Kasumi-1 (cell line): ENCODE measurements at regions not wholly inside any gene's neighbourhood (a gene's known extent, or its start where the extent isn't known, plus 50 kb on each side); places are given as distances from the start of the nearest gene placed in this dataset.
"Not testable (repeated sequence)": the region's sequence is repeated elsewhere in the genome, so short reads cannot be mapped to it uniquely, and the experiment has no call there.

ENCODE experiments used
- DNase-seq, 2 experiments: peaks; one replicate each; lab custom pipeline; 2025; lab: John Stamatoyannopoulos, UW

DNA sequence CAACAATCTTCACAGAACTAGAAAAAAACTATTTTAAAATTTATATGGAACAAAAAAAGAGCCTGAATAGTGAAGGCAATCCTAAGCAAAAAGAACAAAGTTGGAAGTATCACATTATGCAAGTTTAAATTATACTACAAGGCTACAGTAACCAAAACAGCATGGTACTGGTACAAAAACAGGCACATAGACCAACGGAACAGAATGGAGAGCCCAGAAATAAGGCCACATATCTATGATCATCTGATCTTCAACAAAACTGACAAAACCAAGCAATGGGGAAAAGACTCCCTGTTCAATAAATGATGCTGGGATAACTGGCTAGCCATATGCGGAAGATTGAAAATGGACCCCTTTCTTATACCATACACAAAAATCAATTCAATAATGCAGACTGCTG lies 74.4 kb upstream of the RTN4 start:
- not testable (repeated sequence) for DNase-seq

DNA sequence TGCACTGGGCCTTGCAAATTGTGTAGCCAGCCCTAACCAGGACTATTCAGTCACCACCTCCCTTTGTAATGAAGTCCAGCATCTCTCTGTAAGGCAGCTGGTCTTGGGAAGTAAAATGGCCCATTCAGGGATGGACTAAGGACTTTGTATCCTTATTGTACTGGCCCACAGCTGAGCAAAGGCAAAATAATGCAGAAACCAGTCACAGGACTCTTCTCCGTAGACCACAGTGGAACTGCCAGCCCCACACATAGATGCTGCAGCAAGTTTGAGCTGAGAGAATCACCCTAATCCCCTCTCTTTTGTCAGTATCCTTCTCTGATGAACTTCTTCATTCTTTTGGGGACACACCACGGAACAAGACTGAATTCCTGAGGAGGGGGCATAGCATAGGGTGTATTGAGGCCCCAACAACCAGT lies 73.6 kb upstream of the RTN4 start:
- DNase-seq = no peak

DNA sequence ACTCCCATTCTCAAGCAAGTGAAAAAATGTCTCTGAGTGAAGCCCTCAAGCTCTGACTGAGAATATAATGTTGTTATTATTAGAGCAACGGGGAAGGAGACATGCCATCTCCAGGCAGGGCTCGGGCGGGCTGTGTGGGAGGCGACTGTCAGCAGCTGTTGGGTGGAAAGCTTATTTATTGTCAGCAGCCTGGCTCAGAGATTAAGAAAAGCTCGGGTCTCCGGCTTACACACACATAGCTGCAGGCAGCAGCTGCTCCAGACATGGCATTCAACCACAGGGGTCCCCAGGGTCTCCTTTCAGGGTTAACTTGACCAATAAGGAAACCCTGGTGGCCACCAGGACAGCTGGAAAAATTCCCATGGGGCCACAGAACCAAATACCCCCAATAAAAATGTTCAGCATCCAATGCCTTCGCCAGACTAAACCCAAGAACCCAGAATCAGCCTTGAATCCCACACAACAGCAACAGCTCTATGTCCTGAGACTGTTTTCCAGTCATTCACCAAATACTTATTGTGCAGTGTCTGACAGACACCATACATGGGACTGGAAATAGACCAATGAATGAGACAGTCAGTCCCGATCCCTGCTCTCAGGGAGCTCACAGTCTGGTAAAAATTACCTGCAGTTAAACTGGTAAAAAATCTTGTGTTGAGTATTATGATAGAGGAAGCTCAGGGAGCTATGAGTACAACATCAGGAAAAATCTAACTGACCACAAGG lies 70.5 kb upstream of the RTN4 start:
- DNase-seq = peak; percentile 49 to 67

DNA sequence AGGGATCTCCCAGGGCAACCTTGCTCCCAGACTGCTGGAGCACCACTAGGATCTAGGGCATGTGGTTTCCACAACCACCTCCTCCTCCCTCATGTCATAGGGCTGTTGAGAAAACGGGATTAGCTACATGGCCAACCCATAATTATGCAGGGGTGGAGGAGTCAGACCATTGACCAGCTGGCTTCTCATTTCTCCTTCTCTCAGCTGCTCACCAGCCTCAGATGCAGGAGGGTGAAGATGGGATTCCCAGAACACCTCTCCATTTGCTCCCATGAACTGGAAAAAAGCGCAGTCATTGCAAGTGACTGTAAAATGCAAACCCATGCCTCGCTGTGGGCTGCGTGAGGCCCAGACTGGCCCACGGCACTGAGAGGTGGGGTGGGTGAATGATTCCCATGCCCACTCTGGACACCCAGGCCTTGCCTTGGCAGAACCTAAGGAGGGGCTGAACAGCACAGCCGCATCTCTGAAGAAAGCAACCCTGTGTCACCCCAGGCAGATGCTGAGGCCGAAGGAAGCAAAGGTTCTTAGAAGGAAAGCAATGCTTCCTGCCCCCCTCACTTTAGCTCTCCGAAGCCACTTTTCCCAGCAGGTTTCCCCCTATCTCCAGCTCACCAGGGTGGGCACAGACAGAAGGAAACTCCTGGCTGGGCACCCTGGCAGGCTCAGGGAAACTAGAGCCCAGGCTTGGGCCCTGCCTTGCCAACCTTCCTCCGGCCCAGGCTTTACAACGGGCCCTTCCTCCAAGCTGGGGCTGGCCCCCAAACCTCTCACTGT lies 69.6 kb upstream of the RTN4 start:
- DNase-seq = no peak

DNA sequence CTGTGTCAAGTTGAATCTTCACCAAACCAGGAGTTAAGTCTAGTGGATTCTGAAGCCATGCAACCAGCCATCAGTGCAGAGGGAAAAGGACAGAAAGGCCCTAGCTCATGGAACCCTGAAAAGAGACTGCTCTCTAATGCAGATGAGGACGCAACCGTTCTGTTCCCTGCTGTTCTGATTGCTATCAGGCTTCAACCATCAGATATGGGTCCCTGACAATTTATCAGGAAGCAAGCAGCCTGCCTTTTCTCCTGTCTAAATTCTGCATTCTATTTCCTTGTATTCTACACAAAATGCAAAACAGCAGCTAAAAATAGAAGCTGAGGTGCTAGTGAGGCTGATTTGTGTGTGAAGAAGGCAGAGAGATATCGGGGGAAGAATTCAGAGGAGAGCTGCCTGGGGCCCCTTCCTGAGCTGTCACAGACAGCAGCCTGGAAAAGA lies 68.4 kb upstream of the RTN4 start:
- DNase-seq = no peak

DNA sequence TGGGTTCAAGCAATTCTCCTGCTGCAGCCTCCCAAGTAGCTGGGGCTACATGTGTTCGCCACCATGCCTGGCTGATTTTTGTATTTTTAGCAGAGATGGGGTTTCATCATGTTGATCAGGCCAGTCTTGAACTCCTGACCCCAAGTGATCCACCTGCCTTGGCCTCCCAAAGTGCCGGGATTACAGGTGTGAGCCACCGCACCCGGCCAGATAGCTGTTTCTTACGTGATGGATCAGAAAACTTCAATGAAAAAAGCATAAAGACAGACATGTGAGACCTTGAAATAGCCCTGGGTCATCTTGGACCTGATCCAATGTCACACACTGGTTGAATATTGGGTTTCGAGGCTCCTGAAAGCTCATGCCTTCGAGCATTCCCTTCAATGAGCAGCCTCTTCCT lies 66.7 kb upstream of the RTN4 start:
- DNase-seq = no peak

DNA sequence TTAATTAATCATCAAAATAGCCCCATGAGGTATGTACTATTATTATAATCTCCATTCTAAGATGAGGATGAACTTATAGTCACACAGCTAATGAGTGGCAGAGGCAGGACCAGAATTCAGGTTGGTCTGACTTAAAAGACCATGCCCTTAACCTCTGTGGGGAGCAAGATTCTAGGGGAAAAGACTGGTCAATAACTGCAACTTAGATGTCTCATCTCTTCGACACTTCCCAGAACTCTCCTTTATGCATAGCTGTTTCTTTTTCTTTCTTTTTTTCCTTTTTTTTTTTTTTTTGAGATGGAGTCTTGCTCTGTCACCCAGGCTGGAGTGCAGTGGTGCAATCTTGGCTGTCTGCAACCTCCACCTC lies 66.3 kb upstream of the RTN4 start:
- no peak for DNase-seq

DNA sequence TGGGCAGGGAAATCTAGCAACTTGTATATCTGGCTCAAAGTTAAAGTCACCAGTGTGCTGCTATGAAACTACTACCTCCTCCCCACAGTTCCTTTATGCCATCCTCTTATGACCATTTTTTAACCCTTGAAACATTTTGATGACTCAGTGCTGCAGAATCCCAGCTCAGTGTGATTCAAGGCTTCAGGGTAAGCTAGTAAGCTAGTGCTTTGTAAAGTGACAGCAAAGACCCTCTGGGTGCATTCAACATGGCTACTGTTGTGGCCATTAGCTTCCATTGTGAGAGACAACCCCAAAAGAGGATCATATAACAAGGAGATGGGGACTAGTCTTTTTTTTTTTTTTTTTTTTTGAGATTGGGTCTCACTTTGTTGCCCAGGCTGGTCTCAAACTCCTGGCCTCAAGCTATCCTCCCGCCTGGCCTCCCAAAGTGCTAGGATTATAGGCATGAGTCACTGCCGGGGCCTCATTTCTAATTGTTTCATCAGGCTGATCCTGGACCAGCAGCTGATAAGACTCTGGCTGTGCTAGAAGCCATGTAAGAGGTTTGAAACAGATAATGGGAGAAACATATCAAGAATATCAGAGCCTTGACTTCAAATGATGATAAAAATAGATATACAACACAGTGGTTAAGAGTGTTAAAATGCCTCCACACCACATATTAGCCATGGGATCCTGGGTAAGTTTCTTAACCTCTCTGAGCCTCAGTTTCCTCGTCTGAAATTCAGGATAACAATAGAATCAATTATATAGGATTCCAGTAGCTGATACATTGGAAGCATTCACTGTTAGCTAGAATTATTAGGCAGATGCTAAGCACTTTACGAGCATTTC lies 65.7 kb upstream of the RTN4 start:
- no peak for DNase-seq

DNA sequence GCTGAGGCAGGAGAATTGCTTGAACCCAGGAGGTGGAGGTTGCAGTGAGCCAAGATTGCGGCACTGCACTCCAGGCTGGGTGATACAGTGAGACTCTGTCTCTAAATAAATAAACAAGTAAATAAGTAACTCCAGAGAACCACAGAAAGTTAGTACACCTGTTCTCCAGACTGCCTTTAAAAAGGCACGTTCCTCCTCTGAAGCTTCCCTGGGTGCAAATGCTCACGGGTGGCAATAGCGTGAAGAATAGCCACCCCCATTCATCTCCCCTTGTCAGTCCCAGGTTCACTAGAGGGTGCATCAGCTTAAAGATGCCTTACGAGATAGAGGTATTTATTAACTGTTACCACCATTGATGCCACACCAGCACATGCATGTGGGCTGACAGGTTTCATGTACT lies 64.3 kb upstream of the RTN4 start:
- DNase-seq = no peak

DNA sequence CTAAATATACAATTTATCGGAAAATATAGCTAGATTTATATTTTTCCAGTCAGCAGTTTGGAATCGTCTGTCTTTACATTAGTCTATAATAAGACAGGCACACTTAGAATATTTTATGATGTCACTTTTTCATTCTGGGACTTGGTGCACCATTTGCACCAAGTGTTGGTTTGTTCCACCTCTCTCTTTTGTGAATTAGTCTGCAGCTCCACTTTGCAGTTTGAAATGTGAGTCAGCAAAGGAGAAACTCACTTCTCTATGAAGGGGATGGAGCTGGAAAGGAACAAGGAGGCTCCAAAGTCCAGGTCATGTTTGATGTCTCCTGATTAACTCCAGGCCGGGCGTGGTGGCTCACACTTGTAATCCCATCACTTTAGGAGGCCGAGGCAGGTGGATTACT lies 63.8 kb upstream of the RTN4 start:
- no peak for DNase-seq

DNA sequence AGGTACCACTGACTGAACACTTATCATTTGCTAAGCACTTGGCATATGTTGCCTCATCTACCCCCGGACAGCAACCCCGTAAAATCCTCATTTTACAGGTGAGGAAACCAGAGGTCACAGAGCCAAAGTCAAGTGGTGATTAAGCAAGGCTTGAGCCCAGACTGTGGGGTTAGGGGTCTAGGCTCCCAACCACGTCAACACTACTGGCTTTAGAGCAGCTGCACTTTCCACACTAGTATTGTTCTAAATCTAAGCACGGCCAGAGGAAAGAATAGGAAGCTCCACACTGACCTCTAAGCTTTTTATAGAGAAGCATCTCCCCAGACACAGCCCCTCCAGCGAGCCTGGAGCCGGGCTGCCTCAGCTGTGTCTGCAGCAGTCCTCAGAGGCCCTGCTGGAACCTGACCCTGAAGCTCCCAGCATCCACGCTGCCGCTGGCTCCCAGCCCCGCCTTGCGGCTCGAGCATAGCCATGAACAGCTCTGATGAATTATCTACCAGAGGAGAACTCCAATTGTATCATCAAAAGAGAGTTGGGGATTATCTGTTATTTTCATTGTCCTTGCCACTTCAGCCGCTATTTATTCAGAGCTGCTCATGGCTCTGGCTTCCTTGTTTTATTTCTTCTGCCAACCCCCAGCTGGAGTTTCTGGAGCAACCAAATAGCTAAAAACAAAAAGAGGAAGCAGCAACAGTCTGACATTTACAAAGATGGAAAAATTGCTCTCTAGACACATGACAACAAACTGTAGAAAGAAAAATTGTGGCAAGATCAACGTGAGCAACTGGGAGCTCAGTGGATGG lies 62.2 kb upstream of the RTN4 start:
- DNase-seq = peak; percentile 91 to 92

DNA sequence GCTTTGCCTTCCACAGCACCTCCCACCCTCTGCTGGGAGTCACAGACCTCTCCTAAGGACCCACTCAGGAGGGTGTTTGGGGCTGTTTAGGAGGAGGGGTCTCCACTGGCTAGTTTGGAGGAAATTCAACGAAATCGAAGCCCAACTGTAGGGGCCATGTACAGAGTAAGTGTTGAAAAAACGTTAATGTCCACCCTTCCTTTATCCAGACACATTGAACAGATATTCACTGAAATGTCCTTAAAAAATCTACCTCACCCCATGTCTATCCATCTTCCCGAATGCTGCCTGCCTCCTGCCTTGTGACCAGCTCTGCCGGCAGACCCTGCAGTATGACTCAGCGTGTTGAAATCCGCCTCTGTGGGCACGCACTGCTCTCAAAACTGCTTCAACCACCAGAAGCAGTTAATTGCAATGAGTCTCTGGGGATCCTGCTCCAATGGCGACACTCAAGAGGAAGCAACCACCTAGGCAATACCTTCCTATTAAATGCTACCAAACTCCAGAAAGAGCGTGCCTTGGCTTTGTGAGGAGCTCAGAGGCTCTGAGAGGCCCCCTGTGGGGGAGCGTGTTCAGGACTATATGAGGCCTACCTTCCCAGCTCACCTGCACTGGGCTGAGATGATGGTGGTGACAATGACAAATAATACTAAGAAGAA lies 61.4 kb upstream of the RTN4 start:
- peak; percentile 85 for DNase-seq

DNA sequence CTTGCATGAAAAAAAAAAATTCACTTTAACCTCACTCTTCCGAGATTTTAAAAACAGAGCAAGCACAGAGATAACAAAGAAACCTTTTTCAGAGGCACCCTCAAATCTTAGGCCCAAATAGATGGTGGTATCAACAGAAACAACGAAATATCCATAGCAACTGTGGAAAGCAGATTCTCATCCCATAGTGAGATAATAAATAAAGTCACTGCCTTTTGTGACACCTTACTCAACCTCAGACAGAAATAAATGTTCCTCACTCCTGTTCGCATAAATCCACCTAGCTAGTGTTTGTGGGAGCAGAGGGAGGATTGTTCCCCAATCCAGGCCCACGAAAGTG lies 60.9 kb upstream of the RTN4 start:
- DNase-seq = no peak

DNA sequence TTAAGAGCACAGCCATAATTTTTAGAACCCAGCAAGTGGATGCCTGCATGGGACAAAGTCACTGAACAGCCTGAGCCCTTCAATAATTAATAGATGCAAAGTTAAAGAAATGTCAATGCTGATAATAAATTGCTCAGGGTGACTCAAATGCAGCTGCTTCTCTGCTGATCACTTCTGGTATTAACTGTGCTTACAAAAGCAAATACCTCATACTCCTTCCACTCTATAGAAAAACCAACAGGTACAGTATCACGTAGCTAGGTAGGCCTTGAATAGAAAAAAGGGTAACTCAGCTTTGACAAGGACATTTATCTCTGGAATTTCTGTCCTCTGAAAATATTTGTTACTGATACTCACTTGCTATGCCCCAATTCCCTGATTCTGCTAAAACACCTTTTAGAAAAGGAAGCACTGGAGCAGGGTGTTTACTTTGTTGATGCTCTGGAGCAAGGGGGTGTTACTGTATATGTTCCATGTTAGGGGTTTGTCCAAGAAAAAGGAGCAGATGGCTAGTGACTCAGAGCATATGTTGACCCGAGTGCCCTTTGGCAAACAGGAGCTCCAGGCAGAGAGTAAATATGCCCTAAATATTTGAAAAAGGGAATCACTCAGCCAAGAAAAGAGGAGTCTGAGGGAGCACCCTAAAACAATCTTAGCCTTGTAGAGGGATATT lies 59.1 kb upstream of the RTN4 start:
- no peak for DNase-seq

DNA sequence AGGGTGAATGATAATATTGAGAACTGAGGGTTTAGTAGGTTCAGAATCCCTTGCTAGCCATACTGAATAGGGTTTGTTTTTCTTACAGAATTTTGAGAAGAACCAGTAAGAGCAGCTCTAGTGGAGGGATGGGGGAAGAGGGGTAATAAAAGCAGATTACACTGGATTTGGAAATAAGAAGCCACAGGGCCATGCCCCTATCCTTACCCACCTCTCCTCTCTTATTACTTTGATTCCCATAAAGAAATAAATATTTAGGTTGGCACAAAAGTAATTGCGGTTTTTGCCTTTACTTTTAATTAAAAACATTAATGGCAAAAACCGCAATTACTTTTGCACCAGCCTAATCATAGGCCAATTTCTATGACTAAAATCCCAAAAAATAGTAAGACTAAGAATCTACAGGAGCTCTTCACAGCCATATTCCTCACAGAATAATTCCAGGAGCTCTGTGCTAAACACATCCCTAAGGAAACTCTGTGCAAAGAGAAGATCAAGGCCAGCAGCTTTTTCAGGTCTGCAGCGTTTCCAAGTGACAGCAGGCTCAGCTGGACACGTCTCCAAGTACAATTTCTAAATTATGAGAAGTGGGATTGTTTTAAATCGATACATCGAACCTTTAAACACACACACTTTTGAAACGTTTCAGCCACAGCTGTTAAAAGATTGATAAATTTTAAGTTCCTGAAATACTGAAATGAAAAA lies 58.4 kb upstream of the RTN4 start:
- DNase-seq = no peak

DNA sequence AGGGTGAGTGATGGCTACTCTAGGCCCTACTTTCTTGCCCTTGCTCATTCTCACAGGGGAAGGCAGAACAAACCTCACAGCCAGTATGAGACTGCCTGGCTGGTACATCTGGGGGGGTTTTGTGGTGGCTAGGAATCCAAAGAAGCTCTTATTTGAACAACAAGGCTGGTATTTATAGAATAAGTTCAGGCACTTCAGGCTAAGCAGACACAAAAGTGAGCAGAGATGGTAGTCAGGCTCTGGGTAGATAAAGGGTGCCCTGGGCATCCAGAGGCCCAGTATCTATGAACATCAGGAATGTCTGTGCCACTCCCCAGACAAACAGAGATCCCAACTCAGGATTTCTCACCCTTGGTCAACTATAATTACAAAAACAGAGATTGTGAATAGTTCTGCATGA lies 57.2 kb upstream of the RTN4 start:
- DNase-seq = no peak

DNA sequence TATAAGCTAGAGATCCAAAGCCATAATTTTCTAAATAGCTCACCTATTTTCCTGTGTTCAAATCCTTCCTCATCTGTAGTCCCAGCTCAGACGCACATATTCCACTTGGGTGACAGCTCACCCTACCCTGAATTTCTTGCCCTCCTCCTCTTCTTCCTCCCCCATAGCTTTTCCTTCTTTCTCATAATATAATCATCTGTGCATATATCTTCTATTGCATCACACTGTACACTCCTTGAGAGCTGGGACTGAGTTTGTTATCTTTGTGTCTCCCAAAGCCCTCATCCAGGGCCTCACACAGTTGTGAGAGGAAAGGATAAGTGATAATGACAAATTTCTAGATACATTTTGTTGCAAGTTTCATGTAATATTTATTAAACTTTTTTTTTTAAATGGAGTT lies 55.9 kb upstream of the RTN4 start:
- DNase-seq = no peak

DNA sequence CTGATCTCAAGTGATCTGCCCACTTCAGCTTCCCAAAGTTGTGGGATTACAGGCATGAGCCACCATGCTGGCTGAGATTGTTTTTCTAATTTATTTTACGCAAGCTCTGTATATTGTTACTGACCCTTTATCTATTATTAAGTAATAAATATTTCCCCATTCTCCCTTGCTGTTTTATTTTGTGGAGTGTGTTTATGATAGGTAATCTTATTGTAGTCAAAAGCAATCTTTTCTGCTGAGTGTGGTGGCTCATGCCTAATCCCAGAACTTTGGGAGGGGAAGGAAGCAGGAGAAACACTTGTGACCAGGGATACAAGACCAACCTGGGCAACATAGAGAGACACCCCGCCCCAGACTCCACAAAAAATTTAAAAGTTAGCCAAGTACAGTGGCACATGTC lies 55.2 kb upstream of the RTN4 start:
- DNase-seq = no peak

DNA sequence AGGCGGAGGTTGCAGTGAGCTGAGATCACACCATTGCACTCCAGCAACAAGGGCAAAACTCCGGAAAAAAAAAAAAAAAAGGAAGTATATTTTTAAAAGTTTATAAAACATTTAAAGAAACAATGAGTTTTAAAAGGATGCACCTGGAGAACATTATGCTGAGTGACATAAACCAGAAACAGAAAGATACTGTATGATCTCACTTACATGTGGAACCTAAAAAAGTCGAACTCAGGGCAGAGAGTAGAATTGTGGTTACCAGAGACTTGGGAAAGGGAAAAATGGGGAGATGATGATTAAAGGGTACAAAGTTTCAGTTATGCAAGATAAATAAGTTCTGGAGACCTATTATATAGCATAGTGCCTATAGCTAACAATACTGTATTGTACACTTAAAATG lies 52.8 kb upstream of the RTN4 start:
- DNase-seq = peak; percentile 10 to 21

DNA sequence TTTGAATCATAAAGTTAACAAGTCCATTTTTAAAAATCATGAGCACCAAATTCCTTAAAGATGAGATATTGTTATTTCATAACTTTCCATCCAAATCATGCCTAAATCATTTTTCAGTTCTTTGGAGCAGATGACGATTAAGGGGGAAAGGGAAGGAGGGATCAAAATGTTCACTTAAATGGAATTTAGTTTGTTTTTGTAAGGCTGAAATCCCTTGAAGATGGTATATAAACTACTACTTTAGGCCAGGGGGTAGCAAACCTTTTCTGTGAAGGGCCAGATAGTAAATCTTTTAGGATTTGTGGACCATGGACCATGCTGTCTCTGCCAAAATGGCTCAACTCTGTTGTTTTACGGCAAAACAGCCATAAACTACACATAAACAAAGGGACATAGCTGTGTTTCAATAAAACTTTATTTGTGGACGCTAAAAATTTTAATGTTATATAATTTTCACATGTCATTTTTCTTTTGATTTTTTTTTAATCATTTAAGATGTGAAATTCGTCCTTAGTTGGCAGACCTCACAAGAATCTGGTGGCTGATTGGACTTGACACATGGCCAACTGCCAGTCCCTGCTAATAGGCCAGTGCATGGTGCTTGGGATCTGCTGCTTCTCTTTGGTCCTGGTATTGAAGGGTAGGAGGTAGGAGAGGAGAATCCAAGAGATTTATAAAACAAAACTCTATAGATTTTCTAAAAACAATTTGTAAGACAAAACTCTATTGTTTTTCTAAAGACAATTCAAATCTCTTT lies 52.0 kb upstream of the RTN4 start:
- DNase-seq = no peak
